PC-3 (cell line): ENCODE measurements at regions not wholly inside any gene's neighbourhood (a gene's known extent, or its start where the extent isn't known, plus 50 kb on each side); places are given as distances from the start of the nearest gene placed in this dataset.

Experiments used
- CTCF ChIP-seq: fragments of 300-600 bp; sonication (generic); conservative IDR thresholded peaks from 2 replicates; pipeline ENCODE4 v1.5.1; 2017; ENCODE audit warnings: antibody characterized with exemption, low read depth, mild to moderate bottlenecking, low read length
- EZH2 ChIP-seq: fragments of 300-600 bp; sonication (generic); IDR thresholded peaks from one replicate; pipeline ENCODE4 v1.6.1; 2017; ENCODE audit warnings: antibody characterized with exemption, mild to moderate bottlenecking, low read length; ENCODE audit not compliant: unreplicated experiment
- EZH2phosphoT487 ChIP-seq: fragments of 300-600 bp; sonication (generic); IDR thresholded peaks from 2 replicates; pipeline ENCODE4 v1.6.1; 2018; ENCODE audit warnings: mild to moderate bottlenecking, antibody characterized with exemption, low read length, borderline replicate concordance

GRCh38 chr2:53150146-53150545, 617.5 kb upstream of the CHAC2 start:
- no peak for TF ChIP-seq CTCF
- TF ChIP-seq EZH2phosphoT487 = no peak
- no peak for TF ChIP-seq EZH2
